ENCODE measurements at regions not wholly inside any gene's neighbourhood (a gene's known extent, or its start where the extent isn't known, plus 50 kb on each side); places are given as distances from the start of the nearest gene placed in this dataset.

DNA sequence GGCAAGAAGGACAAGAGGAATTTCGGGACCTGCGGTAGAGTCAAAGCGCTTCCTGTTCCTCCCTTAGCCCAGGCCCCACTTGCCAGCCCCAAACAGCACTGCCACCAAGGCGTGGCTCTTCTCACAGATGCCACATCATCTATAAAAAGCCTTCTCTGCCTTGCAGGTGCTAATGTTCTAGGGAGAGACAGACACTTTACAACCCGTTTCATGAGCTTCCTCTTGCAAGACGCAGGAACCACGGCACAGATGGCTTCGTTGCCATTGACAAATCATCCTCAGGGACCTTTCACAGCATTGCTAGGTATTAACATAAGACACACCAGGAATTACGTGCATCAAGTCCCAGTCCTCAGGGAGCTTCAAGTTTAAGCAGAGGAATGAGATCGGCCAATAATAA lies 180.9 kb downstream of the JCAD start:
- no peak for DNase-seq (ENCODE audit: low read depth)
- TF ChIP-seq, protein P1, sequence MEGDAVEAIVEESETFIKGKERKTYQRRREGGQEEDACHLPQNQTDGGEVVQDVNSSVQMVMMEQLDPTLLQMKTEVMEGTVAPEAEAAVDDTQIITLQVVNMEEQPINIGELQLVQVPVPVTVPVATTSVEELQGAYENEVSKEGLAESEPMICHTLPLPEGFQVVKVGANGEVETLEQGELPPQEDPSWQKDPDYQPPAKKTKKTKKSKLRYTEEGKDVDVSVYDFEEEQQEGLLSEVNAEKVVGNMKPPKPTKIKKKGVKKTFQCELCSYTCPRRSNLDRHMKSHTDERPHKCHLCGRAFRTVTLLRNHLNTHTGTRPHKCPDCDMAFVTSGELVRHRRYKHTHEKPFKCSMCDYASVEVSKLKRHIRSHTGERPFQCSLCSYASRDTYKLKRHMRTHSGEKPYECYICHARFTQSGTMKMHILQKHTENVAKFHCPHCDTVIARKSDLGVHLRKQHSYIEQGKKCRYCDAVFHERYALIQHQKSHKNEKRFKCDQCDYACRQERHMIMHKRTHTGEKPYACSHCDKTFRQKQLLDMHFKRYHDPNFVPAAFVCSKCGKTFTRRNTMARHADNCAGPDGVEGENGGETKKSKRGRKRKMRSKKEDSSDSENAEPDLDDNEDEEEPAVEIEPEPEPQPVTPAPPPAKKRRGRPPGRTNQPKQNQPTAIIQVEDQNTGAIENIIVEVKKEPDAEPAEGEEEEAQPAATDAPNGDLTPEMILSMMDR (IDR thresholded peaks at IDR 0.05; ENCODE audit: low read length, missing control alignments) = no peak
- H3K4me3 ChIP-seq (replicated peaks; ENCODE audit: low read depth, low read length) = no peak overlapping the region

- TF ChIP-seq, protein P1 (IDR thresholded peaks at IDR 0.05; ENCODE audit: low read length, missing control alignments) = no peak
- peak; percentile 45 for DNase-seq (ENCODE audit: low read depth)
- no peak overlapping the region for H3K4me3 ChIP-seq (replicated peaks; ENCODE audit: low read depth, low read length)
Observed at GRCh38 chr10:29877793-29878491, 181.4 kb downstream of the JCAD start.

- no peak overlapping the region for H3K4me3 ChIP-seq (replicated peaks; ENCODE audit: low read depth, low read length)
- TF ChIP-seq, protein P1 (IDR thresholded peaks at IDR 0.05; ENCODE audit: low read length, missing control alignments) = no peak
- no peak for DNase-seq (ENCODE audit: low read depth)
Observed at GRCh38 chr10:29876008-29876555, 183.3 kb downstream of the JCAD start.

- TF ChIP-seq, protein P1 (IDR thresholded peaks at IDR 0.05; ENCODE audit: low read length, missing control alignments) = no peak
- peak; percentile 35 for DNase-seq (ENCODE audit: low read depth)
- H3K4me3 ChIP-seq (replicated peaks; ENCODE audit: low read depth, low read length) = no peak overlapping the region
Observed at GRCh38 chr10:29874606-29875269, 184.6 kb downstream of the JCAD start.

- TF ChIP-seq, protein P1 (IDR thresholded peaks at IDR 0.05; ENCODE audit: low read length, missing control alignments) = no peak
- peak; percentile 40 for DNase-seq (ENCODE audit: low read depth)
Observed at GRCh38 chr10:29873941-29874484, 185.4 kb downstream of the JCAD start.

DNA sequence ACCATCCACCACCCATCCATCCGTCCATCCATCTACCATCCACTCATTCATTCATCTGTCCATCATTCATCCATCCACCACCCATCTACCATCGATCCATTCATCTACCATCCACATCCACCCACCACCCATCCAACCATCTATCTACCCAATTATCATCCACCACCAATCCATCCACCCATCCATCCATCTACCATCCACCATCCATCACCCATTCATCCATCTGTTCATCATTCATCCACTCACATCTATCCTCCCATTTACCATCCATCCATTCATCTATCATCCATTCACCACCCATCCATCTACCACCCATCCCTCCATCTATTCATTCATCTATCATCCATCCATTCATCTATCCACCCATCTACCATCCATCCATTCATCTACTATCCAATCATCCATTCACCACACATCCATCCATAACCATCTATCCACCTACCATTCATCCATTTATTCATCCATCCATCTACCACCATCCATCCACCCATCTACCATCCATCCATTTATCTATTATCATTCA lies 188.8 kb downstream of the JCAD start:
- H3K4me3 ChIP-seq (replicated peaks; ENCODE audit: low read depth, low read length) = no peak overlapping the region
- TF ChIP-seq, protein P1 (IDR thresholded peaks at IDR 0.05; ENCODE audit: low read length, missing control alignments) = no peak
- DNase-seq (ENCODE audit: low read depth) = no peak

More at GRCh38 chr10:29873941-29874484, 185.4 kb downstream of the JCAD start:
- no peak overlapping the region for H3K4me3 ChIP-seq (replicated peaks; ENCODE audit: low read depth, low read length)

All from fibroblast of pulmonary artery (primary cell).